HepG2 (cell line): ENCODE measurements at regions not wholly inside any gene's neighbourhood (a gene's known extent, or its start where the extent isn't known, plus 50 kb on each side); places are given as distances from the start of the nearest gene placed in this dataset.

ENCODE experiments used
- ATAC-seq: fragments of 200-7000 bp; cut with Tn5 transposase; 3 replicates; pipeline ENCODE4 v1.9.1; 2020; ENCODE audit warnings: mild to moderate bottlenecking, moderate library complexity
- BruUV-seq: library from RNA; stranded (reverse); fragments of 400-500 nt; replicated peaks from 2 replicates; lab custom pipeline; 2021; lab: Mats Ljungman, UMichigan
- CTCF ChIA-PET: fragments of 300-600 bp; formaldehyde crosslinking; extraction: SDS; loops from one replicate; lab custom pipeline; 2021; ENCODE audit warnings: low total read pairs, inconsistent platforms, low intra/inter-chr PET ratio; lab: Yijun Ruan, JAX
- POLR2A ChIA-PET: fragments of 350-600 bp; sonication (Branson Sonifier 250); formaldehyde crosslinking; loops from one replicate; lab custom pipeline; 2020; ENCODE audit warnings: antibody characterized with exemption, inconsistent platforms; lab: Yijun Ruan, JAX
- DNase-seq: peaks from one replicate; pipeline ENCODE4 v3.0.0-alpha.2; 2015; ENCODE audit warnings: low spot score
- FAIRE-seq: peaks from 3 replicates; lab custom pipeline; 2011; peaks lifted over from hg19 to GRCh38; lab: Jason Lieb, UNC
- H2AFZ ChIP-seq: one replicate; pipeline ENCODE4 v1.6.1; 2011; ENCODE audit warnings: low read length, inconsistent platforms
- H3K27ac ChIP-seq: fragments of 300-600 bp; 3 replicates; pipeline ENCODE4 v1.8.0; 2011; ENCODE audit warnings: mixed run types, mild to moderate bottlenecking, mixed read lengths, low read length, inconsistent platforms; ENCODE audit not compliant: insufficient read depth; ENCODE audit errors: extremely low read length
- H3K27me3 ChIP-seq, 2 experiments: fragments of 200-600 bp in 1 of 2; 2 replicates in 1 of 2; 3 replicates in 1 of 2; pipeline versions ENCODE4 v1.6.0 to v1.8.0; 2011; ENCODE audit warnings: low read length in 2 of 2, mild to moderate bottlenecking in 2 of 2, moderate library complexity in 2 of 2, inconsistent platforms in 1 of 2; ENCODE audit not compliant: insufficient read depth in 2 of 2, control insufficient read depth in 1 of 2
- H3K36me3 ChIP-seq, 2 experiments: fragments of 200-600 bp in 1 of 2; replicated peaks in 1 of 2; 2 replicates in 1 of 2; 3 replicates in 1 of 2; pipeline versions ENCODE4 v1.5.1 to v1.8.0; 2011; ENCODE audit warnings: low read length in 2 of 2, inconsistent platforms in 1 of 2; ENCODE audit not compliant: insufficient read depth in 2 of 2, control insufficient read depth in 1 of 2
- H3K4me1 ChIP-seq: 2 replicates; pipeline ENCODE4 v1.5.1; 2012; ENCODE audit warnings: low read length, inconsistent platforms; ENCODE audit not compliant: insufficient read depth
- H3K4me2 ChIP-seq: 2 replicates; pipeline ENCODE4 v1.6.0; 2011; ENCODE audit warnings: low read depth, low read length, inconsistent platforms
- H3K4me3 ChIP-seq, 3 experiments: fragments of 200-600 bp in 1 of 3; sonication (generic), shearing (Covaris generic) in 1 of 3; replicated peaks in 1 of 3; 2 replicates each; pipeline ENCODE4 v1.5.1; 2011 to 2016; ENCODE audit warnings: low read length in 3 of 3, inconsistent platforms in 2 of 3, low read depth in 2 of 3, mild to moderate bottlenecking in 2 of 3, control low read depth in 1 of 3, mixed read lengths in 1 of 3; ENCODE audit not compliant: insufficient read depth in 1 of 3
- H3K79me2 ChIP-seq: one replicate; pipeline ENCODE4 v1.6.1; 2011; ENCODE audit warnings: low read length, inconsistent platforms; ENCODE audit not compliant: insufficient read depth
- H3K9ac ChIP-seq: 2 replicates; pipeline ENCODE4 v1.6.0; 2011; ENCODE audit warnings: mild to moderate bottlenecking, low read depth, low read length, inconsistent platforms; ENCODE audit not compliant: insufficient read depth
- H3K9me3 ChIP-seq: 2 replicates; pipeline ENCODE4 v1.5.1; 2012; ENCODE audit warnings: mild to moderate bottlenecking, low read length
- H4K20me1 ChIP-seq: 2 replicates; pipeline ENCODE4 v1.6.0; 2011; ENCODE audit warnings: inconsistent platforms, mild to moderate bottlenecking, low read length, moderate library complexity; ENCODE audit not compliant: insufficient read depth
- ARNT ChIP-seq: fragments of 450-650 bp; IDR thresholded peaks from 2 replicates; pipeline ENCODE4 v1.6.1; 2017
- DMAP1 ChIP-seq: IDR thresholded peaks from 2 replicates; pipeline ENCODE4 v1.6.1; 2016
- FOXK1 ChIP-seq: sonication (generic); formaldehyde crosslinking; IDR thresholded peaks from 2 replicates; pipeline ENCODE4 v1.4.0; 2020; ENCODE audit warnings: low read depth, missing genetic modification reagents, borderline replicate concordance
- HOXA5 ChIP-seq: sonication (generic); formaldehyde crosslinking; IDR thresholded peaks from 2 replicates; pipeline ENCODE4 v1.4.0; 2020; ENCODE audit warnings: missing genetic modification reagents
- IKZF1 ChIP-seq: fragments of 450-650 bp; IDR thresholded peaks from 2 replicates; pipeline ENCODE4 v1.7.1; 2016
- RAD51 ChIP-seq: fragments of 450-650 bp; IDR thresholded peaks from 2 replicates; pipeline ENCODE4 v1.6.1; 2016; ENCODE audit warnings: borderline replicate concordance
- ZBTB8A ChIP-seq: sonication (generic); formaldehyde crosslinking; IDR thresholded peaks from 2 replicates; pipeline ENCODE4 v1.4.0; 2020; ENCODE audit warnings: mild to moderate bottlenecking, low read depth, missing genetic modification reagents, borderline replicate concordance
- ZC3H13 ChIP-seq: sonication (generic); formaldehyde crosslinking; IDR thresholded peaks from 2 replicates; pipeline ENCODE4 v1.8.1; 2023; ENCODE audit warnings: mild to moderate bottlenecking, missing genetic modification reagents, moderate library complexity
- ZNF230 ChIP-seq: sonication (generic); formaldehyde crosslinking; IDR thresholded peaks from 2 replicates; pipeline ENCODE4 v1.4.0; 2020; ENCODE audit warnings: mild to moderate bottlenecking, missing genetic modification reagents
- ZNF260 ChIP-seq: sonication (generic); formaldehyde crosslinking; IDR thresholded peaks from 2 replicates; pipeline ENCODE4 v1.4.0; 2020; ENCODE audit warnings: missing genetic modification reagents, low read depth, mild to moderate bottlenecking, borderline replicate concordance
- ZNF281 ChIP-seq: sonication (generic); formaldehyde crosslinking; IDR thresholded peaks from 2 replicates; pipeline ENCODE4 v1.4.0; 2020; ENCODE audit warnings: missing genetic modification reagents, borderline replicate concordance
- WGBS: methylation state at CpG from one replicate; pipeline ENCODE4 v1.1.6; 2017; ENCODE audit warnings: low lambda C conversion rate; 5-methylcytosine and 5-hydroxymethylcytosine counted together
- in situ Hi-C: cut with HindIII; loops from 2 replicates; pipeline ENCODE4 v1.10.0; 2017; ENCODE audit warnings: low pct_unique_long_range_greater_than_20kb; ENCODE audit not compliant: extremely low pct_ligation_motif_present
- intact Hi-C: fragments of 100-400 bp; cut with micrococcal nuclease; formaldehyde crosslinking; loops from one replicate; pipeline ENCODE4 v1.10.0; 2022; ENCODE audit not compliant: unreplicated experiment

- no peak for TF ChIP-seq HOXA5 (CRISPR knock-in tag)
- no peak for TF ChIP-seq FOXK1 (CRISPR knock-in tag)
- TF ChIP-seq ZBTB8A (CRISPR knock-in tag) = no peak
- TF ChIP-seq ARNT = no peak
- no peak for TF ChIP-seq IKZF1
- TF ChIP-seq, all 625 proteins: peak for 0
Measured at GRCh38 chr2:158022888-158023287, 78.8 kb upstream of the UPP2 start (continued).

GRCh38 chr2:158021226-158021625 lies 80.5 kb upstream of the UPP2 start:
- ATAC-seq = no peak
- DNase-seq = no peak
- H3K27me3 ChIP-seq = peaks cover 1 to 9% of the 10 kb centered on the region in 2 experiments; a peak in 1 of 5 replicates
- intact Hi-C loops = loop anchor here (10.0 kb wide), 1 partner anchor 594 kb away; no protein-coding TSS in a partner anchor
- in situ Hi-C loops = no loop called here
- no peak for TF ChIP-seq FOXK1 (CRISPR knock-in tag)
- no peak overlapping the region for H2AFZ ChIP-seq
- BruUV-seq = no TSS peak
- no peak overlapping the region for H3K4me3 ChIP-seq
- no peaks in the 10 kb centered on the region for H4K20me1 ChIP-seq
- no peaks in the 10 kb centered on the region for H3K79me2 ChIP-seq
- no peak overlapping the region for H3K9ac ChIP-seq
- H3K36me3 ChIP-seq = no peaks in the 10 kb centered on the region
- FAIRE-seq = no peak
- 15% methylated on average over 3 of the region's 3 CpGs for WGBS
- H3K4me1 ChIP-seq = peaks cover 14% of the 10 kb centered on the region
- ChIA-PET POLR2A (no interaction called here), CTCF (interaction anchor here (1.6 kb wide), 1 partner anchor 733 kb away, joined by 3 read pairs; no protein-coding TSS in a partner anchor)
- no peak overlapping the region for H3K27ac ChIP-seq
- no peaks in the 10 kb centered on the region for H3K9me3 ChIP-seq
- no peak overlapping the region for H3K4me2 ChIP-seq

GRCh38 chr2:158015428-158016076 lies 86.1 kb upstream of the UPP2 start:
- 24% methylated on average over 4 of the region's 4 CpGs for WGBS
- FAIRE-seq (no peak), DNase-seq (no peak), ATAC-seq (no peak)
- H3K4me3 ChIP-seq = no peak overlapping the region
- no peaks in the 10 kb centered on the region for H4K20me1 ChIP-seq
- H3K36me3 ChIP-seq = no peaks in the 10 kb centered on the region
- in situ Hi-C loops = no loop called here
- H3K27ac ChIP-seq = no peak overlapping the region
- intact Hi-C loops = no loop called here
- no peak overlapping the region for H2AFZ ChIP-seq
- H3K9ac ChIP-seq = no peak overlapping the region
- BruUV-seq = no TSS peak
- H3K4me1 ChIP-seq = no peaks in the 10 kb centered on the region
- no peak overlapping the region for H3K4me2 ChIP-seq
- no peaks in the 10 kb centered on the region for H3K9me3 ChIP-seq
- ChIA-PET POLR2A (no interaction called here), CTCF (no interaction called here)
- H3K79me2 ChIP-seq = no peaks in the 10 kb centered on the region
- H3K27me3 ChIP-seq = peaks cover 1 to 23% of the 10 kb centered on the region in 2 experiments; a peak in 4 of 5 replicates
- TF ChIP-seq ZNF281 (no peak), ZNF230 (CRISPR knock-in tag) (no peak), ZC3H13 (CRISPR knock-in tag) (no peak), DMAP1 (no peak), ZNF260 (CRISPR knock-in tag) (no peak), RAD51 (no peak)
